WTC11 (cell line): ENCODE measurements at regions not wholly inside any gene's neighbourhood (a gene's known extent, or its start where the extent isn't known, plus 50 kb on each side); places are given as distances from the start of the nearest gene placed in this dataset.

ENCODE experiments used
- ATAC-seq: fragments of 200-7000 bp; cut with Tn5 transposase; 2 replicates; pipeline ENCODE4 v1.10.0; 2021; ENCODE audit warnings: mild to moderate bottlenecking, moderate library complexity
- CTCF ChIA-PET: fragments of 300-600 bp; sonication (Branson Sonifier 250); formaldehyde crosslinking; loops from one replicate; lab custom pipeline; 2021; ENCODE audit warnings: antibody characterized with exemption; lab: Charles Lee
- POLR2A ChIA-PET: fragments of 350-600 bp; sonication (Branson Sonifier 250); formaldehyde crosslinking; loops from one replicate; lab custom pipeline; 2021; ENCODE audit warnings: antibody characterized with exemption; lab: Charles Lee
- DNase-seq: peaks from one replicate; pipeline ENCODE4 v3.0.0; 2021; ENCODE audit warnings: low spot score
- H3K27ac Mint-ChIP-seq: 2 replicates; pipeline ENCODE4 v1.8.0; 2021; ENCODE audit warnings: mixed read lengths
- H3K27me3 Mint-ChIP-seq: 2 replicates; pipeline ENCODE4 v1.8.0; 2021; ENCODE audit warnings: low read depth, mild to moderate bottlenecking, moderate library complexity, mixed read lengths
- H3K36me3 Mint-ChIP-seq: 2 replicates; pipeline ENCODE4 v1.8.0; 2021; ENCODE audit warnings: mixed read lengths
- H3K4me1 Mint-ChIP-seq: 2 replicates; pipeline ENCODE4 v1.8.0; 2022; ENCODE audit warnings: mixed read lengths
- H3K4me3 Mint-ChIP-seq: 2 replicates; pipeline ENCODE4 v1.8.0; 2021; ENCODE audit warnings: mild to moderate bottlenecking, moderate library complexity, mixed read lengths
- H3K9me3 Mint-ChIP-seq: 2 replicates; pipeline ENCODE4 v1.8.0; 2021; ENCODE audit warnings: mixed read lengths
- CREB1 ChIP-seq: sonication (generic); formaldehyde crosslinking; IDR thresholded peaks from 2 replicates; pipeline ENCODE4 v1.8.0; 2023; ENCODE audit warnings: mild to moderate bottlenecking, missing genetic modification reagents
- E2F5 ChIP-seq: sonication (generic); formaldehyde crosslinking; IDR thresholded peaks from 2 replicates; pipeline ENCODE4 v1.8.1; 2022; ENCODE audit warnings: mild to moderate bottlenecking, moderate library complexity, missing genetic modification reagents
- EMX1 ChIP-seq: fragments of 250-450 bp; sonication (Bioruptor Pico); IDR thresholded peaks from 2 replicates; pipeline ENCODE4 v1.8.0; 2021; ENCODE audit warnings: mild to moderate bottlenecking
- HMGA2 ChIP-seq: fragments of 250-450 bp; sonication (Bioruptor Pico); IDR thresholded peaks from 2 replicates; pipeline ENCODE4 v1.4.0; 2021; ENCODE audit warnings: mild to moderate bottlenecking, moderate library complexity
- IRF1 ChIP-seq: sonication (generic); formaldehyde crosslinking; IDR thresholded peaks from 2 replicates; pipeline ENCODE4 v1.8.0; 2023; ENCODE audit warnings: missing genetic modification reagents
- JAZF1 ChIP-seq: fragments of 250-450 bp; sonication (Bioruptor Pico); IDR thresholded peaks from 2 replicates; pipeline ENCODE4 v1.9.0; 2021; ENCODE audit warnings: moderate library complexity, mild to moderate bottlenecking, inconsistent platforms
- KAT7 ChIP-seq: sonication (generic); formaldehyde crosslinking; IDR thresholded peaks from 2 replicates; pipeline ENCODE4 v1.8.1; 2023; ENCODE audit warnings: missing genetic modification reagents, mild to moderate bottlenecking, borderline replicate concordance
- MLX ChIP-seq: sonication (generic); formaldehyde crosslinking; IDR thresholded peaks from 2 replicates; pipeline ENCODE4 v1.8.1; 2023; ENCODE audit warnings: mild to moderate bottlenecking, missing genetic modification reagents, moderate library complexity
- NFE2L1 ChIP-seq: sonication (generic); formaldehyde crosslinking; IDR thresholded peaks from 2 replicates; pipeline ENCODE4 v1.8.1; 2023; ENCODE audit warnings: missing genetic modification reagents
- NR3C1 ChIP-seq: sonication (generic); formaldehyde crosslinking; conservative IDR thresholded peaks from 2 replicates; pipeline ENCODE4 v1.8.1; 2023; ENCODE audit warnings: low read depth, mild to moderate bottlenecking, missing genetic modification reagents
- OVOL2 ChIP-seq: fragments of 250-450 bp; sonication (Bioruptor Pico); IDR thresholded peaks from 2 replicates; pipeline ENCODE4 v1.9.0; 2021; ENCODE audit warnings: mild to moderate bottlenecking, borderline replicate concordance
- PRRX2 ChIP-seq: fragments of 250-450 bp; sonication (Bioruptor Pico); IDR thresholded peaks from 2 replicates; pipeline ENCODE4 v1.8.0; 2021; ENCODE audit warnings: mild to moderate bottlenecking
- RELA ChIP-seq: sonication (generic); formaldehyde crosslinking; IDR thresholded peaks from 2 replicates; pipeline ENCODE4 v1.8.1; 2022; ENCODE audit warnings: missing genetic modification reagents, mild to moderate bottlenecking, borderline replicate concordance
- SP1 ChIP-seq: sonication (generic); formaldehyde crosslinking; conservative IDR thresholded peaks from 2 replicates; pipeline ENCODE4 v1.8.1; 2022; ENCODE audit warnings: missing genetic modification reagents
- STAT6 ChIP-seq: sonication (generic); formaldehyde crosslinking; conservative IDR thresholded peaks from 2 replicates; pipeline ENCODE4 v1.8.1; 2023; ENCODE audit warnings: mild to moderate bottlenecking, low read depth, missing genetic modification reagents, moderate library complexity
- USF1 ChIP-seq: sonication (generic); formaldehyde crosslinking; IDR thresholded peaks from 2 replicates; pipeline ENCODE4 v1.8.0; 2022; ENCODE audit warnings: mild to moderate bottlenecking, missing genetic modification reagents
- USF2 ChIP-seq: sonication (generic); formaldehyde crosslinking; IDR thresholded peaks from 2 replicates; pipeline ENCODE4 v1.8.1; 2023; ENCODE audit warnings: mild to moderate bottlenecking, missing genetic modification reagents, moderate library complexity
- ZBTB43 ChIP-seq: sonication (generic); formaldehyde crosslinking; IDR thresholded peaks from 2 replicates; pipeline ENCODE4 v1.8.1; 2023; ENCODE audit warnings: mild to moderate bottlenecking, missing genetic modification reagents
- ZNF317 ChIP-seq: sonication (generic); formaldehyde crosslinking; IDR thresholded peaks from 2 replicates; pipeline ENCODE4 v1.8.1; 2023; ENCODE audit warnings: low read depth, mild to moderate bottlenecking, moderate library complexity, missing genetic modification reagents, borderline replicate concordance
- ZNF396 ChIP-seq: fragments of 250-450 bp; sonication (Bioruptor Pico); IDR thresholded peaks from 2 replicates; pipeline ENCODE4 v1.8.0; 2021; ENCODE audit warnings: mild to moderate bottlenecking, moderate library complexity, borderline replicate concordance
- ZNF416 ChIP-seq: fragments of 250-450 bp; sonication (Bioruptor Pico); IDR thresholded peaks from 2 replicates; pipeline ENCODE4 v1.9.0; 2021; ENCODE audit warnings: mild to moderate bottlenecking, inconsistent platforms
- ZNF512 ChIP-seq: sonication (generic); formaldehyde crosslinking; IDR thresholded peaks from 2 replicates; pipeline ENCODE4 v1.8.1; 2022; ENCODE audit warnings: missing genetic modification reagents, borderline replicate concordance
- ZNF671 ChIP-seq: fragments of 250-450 bp; sonication (Bioruptor Pico); IDR thresholded peaks from 2 replicates; pipeline ENCODE4 v1.8.0; 2021; ENCODE audit warnings: mild to moderate bottlenecking

- TF ChIP-seq NFE2L1, result no peak
- TF ChIP-seq OVOL2 (CRISPR knock-in tag), result no peak
- no peak for TF ChIP-seq USF2 (CRISPR knock-in tag)
- no peak for TF ChIP-seq HMGA2 (CRISPR knock-in tag)
- TF ChIP-seq JAZF1 (CRISPR knock-in tag), result no peak
- no peak for TF ChIP-seq KAT7 (CRISPR knock-in tag)
- TF ChIP-seq ZNF416, result no peak
- TF ChIP-seq ZBTB43 (CRISPR knock-in tag), result no peak
- TF ChIP-seq NR3C1, result no peak
- TF ChIP-seq E2F5 (CRISPR knock-in tag), result no peak
- TF ChIP-seq, all 79 proteins: peak for 0
Observed at GRCh38 chr5:24351285-24351684, 293.5 kb downstream of the CDH10 start (continued).

- H3K9me3 Mint-ChIP-seq, result peaks cover 4% of the 10 kb centered on the region
- TF ChIP-seq SP1 (no peak), ZNF512 (CRISPR knock-in tag) (no peak), EMX1 (no peak)
- H3K27ac Mint-ChIP-seq, result no peak overlapping the region
- no peak overlapping the region for H3K4me3 Mint-ChIP-seq
- ATAC-seq (no peak), DNase-seq (no peak)
- ChIA-PET CTCF (no interaction called here), POLR2A (no interaction called here)
- no peaks in the 10 kb centered on the region for H3K4me1 Mint-ChIP-seq
- no peaks in the 10 kb centered on the region; the same call in 1 of the 2 replicates for H3K36me3 Mint-ChIP-seq
- H3K27me3 Mint-ChIP-seq, result no peaks in the 10 kb centered on the region; the same call in none of the 2 replicates
Observed at GRCh38 chr5:24353016-24353415, 291.8 kb downstream of the CDH10 start.

GRCh38 chr5:24353611-24354010 lies 291.2 kb downstream of the CDH10 start:
- ChIA-PET CTCF (no interaction called here), POLR2A (no interaction called here)
- ATAC-seq (no peak), DNase-seq (no peak)
- Mint-ChIP-seq H3K9me3 (peaks cover 4% of the 10 kb centered on the region), H3K27me3 (no peaks in the 10 kb centered on the region; the same call in none of the 2 replicates), H3K4me1 (no peaks in the 10 kb centered on the region), H3K4me3 (no peak overlapping the region), H3K27ac (no peak overlapping the region), H3K36me3 (no peaks in the 10 kb centered on the region; the same call in 1 of the 2 replicates)
- TF ChIP-seq ZNF317 (CRISPR knock-in tag) (no peak), RELA (CRISPR knock-in tag) (no peak), IRF1 (CRISPR knock-in tag) (no peak), CREB1 (no peak), STAT6 (CRISPR knock-in tag) (no peak), PRRX2 (CRISPR knock-in tag) (no peak), MLX (CRISPR knock-in tag) (no peak), ZNF396 (no peak), USF1 (CRISPR knock-in tag) (no peak), ZNF671 (CRISPR knock-in tag) (no peak)
